Prostate gland (tissue), 2 donors: ENCODE measurements at regions not wholly inside any gene's neighbourhood (a gene's known extent, or its start where the extent isn't known, plus 50 kb on each side); places are given as distances from the start of the nearest gene placed in this dataset.

Experiments used
- CTCF ChIP-seq, 4 experiments: fragments of 200-600 bp in 2 of 4; fragments of 450-650 bp in 2 of 4; sonication (generic) in 2 of 4; IDR thresholded peaks; 1 replicate in 3 of 4; 2 replicates in 1 of 4; pipeline ENCODE4 v1.5.1; 2016 to 2019; ENCODE audit warnings: antibody characterized with exemption in 4 of 4, mild to moderate bottlenecking in 2 of 4, moderate library complexity in 2 of 4
- POLR2A ChIP-seq: fragments of 450-650 bp; IDR thresholded peaks from one replicate; pipeline ENCODE4 v1.6.1; 2016; ENCODE audit warnings: antibody characterized with exemption, mild to moderate bottlenecking
- POLR2AphosphoS5 ChIP-seq: sonication (generic); formaldehyde crosslinking; IDR thresholded peaks from one replicate; pipeline ENCODE4 v1.6.1; 2017; ENCODE audit warnings: antibody characterized with exemption

GRCh38 chr5:167312225-167312624 is 979.2 kb upstream of the WWC1 start:
- no peak for TF ChIP-seq CTCF (IDR thresholded peaks at IDR 0.05)
- TF ChIP-seq POLR2AphosphoS5: no peak
- TF ChIP-seq POLR2A: no peak
